ENCODE measurements at regions not wholly inside any gene's neighbourhood (a gene's known extent, or its start where the extent isn't known, plus 50 kb on each side); places are given as distances from the start of the nearest gene placed in this dataset.

- DNase-seq = no peak
Measured at GRCh38 chrX:82087699-82088098, 885.8 kb downstream of the SH3BGRL start.

GRCh38 chrX:82092307-82092706 lies 890.4 kb downstream of the SH3BGRL start:
- peak in 1 of 2 donors; percentile 2 for DNase-seq

DNA sequence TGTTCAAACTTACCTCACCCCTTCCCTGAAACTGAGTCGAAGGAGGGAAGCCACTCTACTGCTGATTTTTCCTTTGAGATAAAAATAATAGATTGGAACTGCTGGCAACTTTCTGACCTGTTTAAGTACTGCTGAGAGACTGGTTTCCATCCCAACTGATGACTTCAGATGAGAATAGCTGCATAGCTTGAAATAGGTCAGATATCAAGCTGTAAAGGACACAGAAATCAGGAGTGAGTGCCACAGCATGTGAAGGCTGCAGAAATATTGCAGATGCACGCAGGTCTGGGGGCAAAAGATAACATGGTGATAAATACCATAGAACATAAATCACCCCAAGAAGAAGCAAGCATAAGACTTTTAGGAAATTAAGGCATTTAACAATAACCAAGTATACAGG lies 923.2 kb downstream of the SH3BGRL start:
- DNase-seq = no peak

GRCh38 chrX:82127228-82128123 lies 925.6 kb downstream of the SH3BGRL start:
- DNase-seq = peak in 1 of 2 donors; percentile 26

DNA sequence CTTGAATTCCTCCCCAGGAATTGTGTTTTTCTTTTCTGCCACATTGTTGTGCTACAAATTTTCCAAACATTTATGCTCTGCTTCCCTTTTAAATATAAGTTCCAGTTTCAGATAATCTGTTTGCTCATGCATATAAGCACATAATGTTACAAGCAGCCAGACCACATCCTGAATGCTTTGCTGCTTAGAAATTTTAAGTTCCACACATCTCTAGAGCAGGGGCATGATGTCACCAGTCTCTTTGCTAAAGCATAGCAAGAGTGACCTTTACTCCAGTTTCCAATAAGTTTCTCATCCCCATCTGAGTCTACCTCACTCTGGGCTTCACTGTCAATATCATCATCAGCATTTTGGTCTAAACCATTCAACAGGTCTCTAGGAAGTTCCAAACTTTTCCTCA lies 932.5 kb downstream of the SH3BGRL start:
- DNase-seq = no peak

DNA sequence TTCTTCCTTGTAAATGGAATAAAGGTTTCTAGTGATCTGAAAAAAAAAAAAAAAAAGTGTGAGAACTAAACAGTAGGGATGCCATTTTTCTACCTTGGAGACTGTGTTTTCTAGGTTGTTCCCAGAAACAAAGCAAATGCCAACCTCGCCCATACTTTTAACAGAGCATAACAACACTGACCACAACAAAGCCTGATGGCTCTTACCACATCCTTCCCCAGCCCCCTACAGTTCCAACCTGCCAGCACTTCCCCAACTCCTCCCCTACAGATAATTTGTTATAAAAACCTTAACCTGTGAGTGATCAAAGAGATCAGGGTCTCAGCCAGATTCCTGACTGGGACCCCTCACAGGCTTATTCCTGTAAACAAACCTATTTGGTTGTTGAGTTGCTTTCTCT lies 940.0 kb downstream of the SH3BGRL start:
- peak in 1 of 2 donors; percentile 51 for DNase-seq

GRCh38 chrX:82161195-82161594 lies 959.3 kb downstream of the SH3BGRL start:
- DNase-seq = no peak

DNA sequence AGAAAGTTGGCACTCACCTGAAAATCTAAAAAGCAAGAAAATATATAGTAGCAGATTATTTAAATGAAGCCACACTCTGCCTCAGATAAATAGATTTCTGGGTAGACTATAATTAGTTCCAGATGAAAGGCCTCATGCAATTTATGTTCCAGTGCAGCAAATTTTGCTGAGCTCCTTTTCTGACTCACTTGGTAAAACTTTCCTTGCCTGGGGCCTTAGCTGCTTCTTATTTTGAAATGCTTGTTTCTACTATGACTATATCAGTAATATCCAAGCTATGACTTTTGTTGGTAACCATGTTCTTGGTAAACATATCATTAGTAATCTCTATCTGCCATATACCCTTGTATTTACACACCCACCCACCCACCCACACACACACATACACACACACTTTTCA lies 961.8 kb downstream of the SH3BGRL start:
- DNase-seq = no peak

DNA sequence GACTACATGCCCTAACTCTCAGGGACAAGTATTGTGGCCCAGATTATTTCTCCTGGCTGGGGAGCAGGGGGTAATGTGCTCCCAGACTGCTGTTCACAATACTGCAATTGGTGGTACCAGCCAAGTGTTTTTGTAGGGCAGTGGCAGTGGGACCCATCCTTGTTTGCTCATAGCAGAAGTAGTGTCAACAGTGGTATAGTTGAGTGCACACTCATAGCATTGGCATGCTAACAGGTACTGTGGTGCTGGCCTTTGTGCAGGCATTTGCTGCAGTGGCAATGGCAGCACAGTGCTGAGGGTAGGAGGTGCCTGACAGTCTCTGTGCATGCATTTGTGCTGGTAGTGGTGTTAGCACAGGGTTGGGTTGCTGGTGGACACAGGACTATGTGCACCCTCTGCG lies 995.0 kb downstream of the SH3BGRL start:
- no peak for DNase-seq

GRCh38 chrX:82208975-82209374 lies 1007.1 kb downstream of the SH3BGRL start:
- no peak for DNase-seq

GRCh38 chrX:82218361-82218760 lies 1016.5 kb downstream of the SH3BGRL start:
- DNase-seq = peak in 1 of 2 donors; percentile 16

DNA sequence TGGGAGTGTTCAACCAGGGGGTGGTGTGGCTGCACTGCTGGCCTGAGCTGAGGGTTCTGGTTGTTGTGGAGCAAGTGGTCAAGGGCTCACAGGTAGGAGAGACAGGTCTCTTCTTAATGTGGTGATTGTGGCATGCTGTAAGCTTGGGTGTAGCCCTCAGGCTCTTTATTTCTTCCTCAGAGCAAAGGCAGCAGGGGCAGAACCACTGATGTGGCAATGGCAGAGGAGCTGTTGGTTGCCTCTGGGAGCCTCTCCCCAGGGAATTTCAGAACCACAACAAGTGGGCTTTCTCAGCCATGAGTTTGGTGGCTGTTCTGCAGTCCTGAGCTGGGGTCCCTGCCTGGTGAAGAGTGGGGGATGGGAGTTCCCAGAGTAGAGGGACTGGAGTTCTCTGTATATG lies 1017.2 kb downstream of the SH3BGRL start:
- no peak for DNase-seq

DNA sequence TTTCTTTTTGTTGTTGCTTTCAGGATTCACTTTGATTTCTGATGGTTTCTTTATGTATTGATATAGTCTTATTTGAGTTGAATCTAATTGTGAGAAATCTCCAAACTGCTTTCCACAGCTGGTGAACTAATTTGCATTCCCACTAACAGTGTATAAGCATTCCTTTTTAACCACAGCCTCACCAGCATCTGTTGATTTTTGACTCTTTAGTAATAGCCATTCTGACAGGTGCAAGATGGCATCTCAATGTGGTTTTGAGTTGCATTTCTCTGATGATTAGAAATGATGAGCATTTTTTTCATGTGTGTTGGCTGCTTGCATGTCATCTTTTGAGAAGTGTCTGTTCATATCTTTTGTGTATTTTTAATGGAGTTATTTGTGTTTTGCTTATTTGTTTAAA lies 1023.1 kb downstream of the SH3BGRL start:
- DNase-seq = no peak

- no peak for DNase-seq
Measured at GRCh38 chrX:82230013-82230412, 1028.1 kb downstream of the SH3BGRL start.

DNA sequence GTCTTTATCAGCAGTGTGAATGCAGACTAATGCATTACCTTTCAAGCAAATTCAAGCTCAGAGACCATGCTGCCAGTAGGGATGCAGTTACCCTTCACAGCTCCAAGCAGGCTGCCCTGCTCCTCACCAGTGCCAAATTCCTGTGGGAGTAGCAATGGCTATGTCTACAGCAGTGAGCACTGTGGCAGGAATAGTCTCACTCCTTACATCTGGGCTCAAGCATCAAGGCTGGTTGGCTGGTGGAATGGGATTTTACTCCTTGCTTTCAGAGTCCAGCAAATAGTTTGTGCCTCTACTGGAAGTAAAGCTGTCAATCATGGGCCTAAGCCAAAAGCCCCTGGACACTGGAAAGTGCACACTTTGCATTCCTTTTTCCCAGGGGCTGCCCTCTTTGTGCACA lies 1030.8 kb downstream of the SH3BGRL start:
- DNase-seq = no peak

- DNase-seq = no peak
Measured at GRCh38 chrX:82237328-82237727, 1035.4 kb downstream of the SH3BGRL start.

All from CD4-positive, alpha-beta T cell treated with Interleukin-1 beta for 1 hour (primary cell).